ENCODE measurements at regions not wholly inside any gene's neighbourhood (a gene's known extent, or its start where the extent isn't known, plus 50 kb on each side); places are given as distances from the start of the nearest gene placed in this dataset.

- Histone ChIP-seq H3K56ac (ENCODE audit: low read length) (no peak overlapping the region), H2BK15ac (replicated peaks; ENCODE audit: low read depth) (no peak overlapping the region), H3K79me1 (ENCODE audit: low read length) (no peaks in the 10 kb centered on the region), H2BK5ac (ENCODE audit: low read length) (no peak overlapping the region), H3K4me2 (ENCODE audit: low read length) (no peak overlapping the region), H4K8ac (ENCODE audit: low read depth, low read length) (no peak overlapping the region), H3K4me1 (ENCODE audit: control insufficient read depth, low read depth, low read length) (no peaks in the 10 kb centered on the region), H3K18ac (ENCODE audit: low read length) (no peak overlapping the region), H3K27ac (ENCODE audit: low read depth, low read length) (no peak overlapping the region), H3K4ac (ENCODE audit: low read depth, low read length) (no peak overlapping the region), H3K23ac (ENCODE audit: low read length) (no peak overlapping the region), H3K36me3 (ENCODE audit: control insufficient read depth, insufficient read depth, low read length) (no peaks in the 10 kb centered on the region), H2AK5ac (ENCODE audit: low read length) (no peak overlapping the region), H3K4me3 (ENCODE audit: low read length) (no peak overlapping the region), H4K5ac (ENCODE audit: low read length) (no peak overlapping the region), H3K9ac (ENCODE audit: low read length) (no peak overlapping the region), H3K79me2 (ENCODE audit: control insufficient read depth, insufficient read depth, low read length) (no peaks in the 10 kb centered on the region), H2BK120ac (ENCODE audit: low read depth, low read length) (no peak overlapping the region), H3K27me3 (ENCODE audit: insufficient read depth, low read length, poor library complexity) (no peaks in the 10 kb centered on the region)
- no CpG with 5 or more reads among the region's 4 CpGs for WGBS (ENCODE audit: extremely low coverage, insufficient coverage, low lambda C conversion rate)
- no peak for DNase-seq
Measured at GRCh38 chr3:135393898-135394525, 571.5 kb upstream of the PPP2R3A start.

- Histone ChIP-seq H3K27ac (ENCODE audit: low read depth, low read length) (no peak overlapping the region), H3K79me1 (ENCODE audit: low read length) (no peaks in the 10 kb centered on the region), H3K4me1 (ENCODE audit: control insufficient read depth, low read depth, low read length) (no peaks in the 10 kb centered on the region), H2AK5ac (ENCODE audit: low read length) (no peak overlapping the region), H2BK5ac (ENCODE audit: low read length) (no peak overlapping the region), H3K4me2 (ENCODE audit: low read length) (no peak overlapping the region), H4K5ac (ENCODE audit: low read length) (no peak overlapping the region), H2BK15ac (replicated peaks; ENCODE audit: low read depth) (no peak overlapping the region), H2BK120ac (ENCODE audit: low read depth, low read length) (no peak overlapping the region), H3K56ac (ENCODE audit: low read length) (no peak overlapping the region), H3K9ac (ENCODE audit: low read length) (no peak overlapping the region), H3K36me3 (ENCODE audit: control insufficient read depth, insufficient read depth, low read length) (no peaks in the 10 kb centered on the region), H3K4me3 (ENCODE audit: low read length) (no peak overlapping the region), H4K8ac (ENCODE audit: low read depth, low read length) (no peak overlapping the region), H3K79me2 (ENCODE audit: control insufficient read depth, insufficient read depth, low read length) (no peaks in the 10 kb centered on the region), H3K23ac (ENCODE audit: low read length) (no peak overlapping the region), H3K27me3 (ENCODE audit: insufficient read depth, low read length, poor library complexity) (no peaks in the 10 kb centered on the region), H3K4ac (ENCODE audit: low read depth, low read length) (no peak overlapping the region), H3K18ac (ENCODE audit: low read length) (no peak overlapping the region)
- WGBS (ENCODE audit: extremely low coverage, insufficient coverage, low lambda C conversion rate), result no CpG with 5 or more reads among the region's 2 CpGs
- DNase-seq, result peak; percentile 56
Measured at GRCh38 chr3:135412475-135412874, 553.1 kb upstream of the PPP2R3A start.

- H3K4me3 ChIP-seq (ENCODE audit: low read length), result no peak overlapping the region
- no peaks in the 10 kb centered on the region for H3K79me2 ChIP-seq (ENCODE audit: control insufficient read depth, insufficient read depth, low read length)
- H2BK120ac ChIP-seq (ENCODE audit: low read depth, low read length), result no peak overlapping the region
- H3K4me2 ChIP-seq (ENCODE audit: low read length), result no peak overlapping the region
- no peak overlapping the region for H3K4ac ChIP-seq (ENCODE audit: low read depth, low read length)
- no peak overlapping the region for H3K9ac ChIP-seq (ENCODE audit: low read length)
- H2BK15ac ChIP-seq (replicated peaks; ENCODE audit: low read depth), result no peak overlapping the region
- H2BK5ac ChIP-seq (ENCODE audit: low read length), result no peak overlapping the region
- no CpG with 5 or more reads among the region's 2 CpGs for WGBS (ENCODE audit: extremely low coverage, insufficient coverage, low lambda C conversion rate)
- no peak overlapping the region for H3K56ac ChIP-seq (ENCODE audit: low read length)
- no peak overlapping the region for H2AK5ac ChIP-seq (ENCODE audit: low read length)
- no peaks in the 10 kb centered on the region for H3K79me1 ChIP-seq (ENCODE audit: low read length)
- no peak for DNase-seq
- no peak overlapping the region for H3K18ac ChIP-seq (ENCODE audit: low read length)
- H3K27ac ChIP-seq (ENCODE audit: low read depth, low read length), result no peak overlapping the region
- H3K27me3 ChIP-seq (ENCODE audit: insufficient read depth, low read length, poor library complexity), result no peaks in the 10 kb centered on the region
- H3K36me3 ChIP-seq (ENCODE audit: control insufficient read depth, insufficient read depth, low read length), result no peaks in the 10 kb centered on the region
- H3K23ac ChIP-seq (ENCODE audit: low read length), result no peak overlapping the region
- H4K8ac ChIP-seq (ENCODE audit: low read depth, low read length), result no peak overlapping the region
- H4K5ac ChIP-seq (ENCODE audit: low read length), result no peak overlapping the region
- H3K4me1 ChIP-seq (ENCODE audit: control insufficient read depth, low read depth, low read length), result no peaks in the 10 kb centered on the region
Measured at GRCh38 chr3:135416182-135416581, 549.3 kb upstream of the PPP2R3A start.

GRCh38 chr3:135419155-135419554 lies 546.4 kb upstream of the PPP2R3A start:
- H3K4me2 ChIP-seq (ENCODE audit: low read length), result no peak overlapping the region
- WGBS (ENCODE audit: extremely low coverage, insufficient coverage, low lambda C conversion rate), result no CpG with 5 or more reads among the region's 2 CpGs
- no peak for DNase-seq

GRCh38 chr3:135426508-135426907 lies 539.0 kb upstream of the PPP2R3A start:
- Histone ChIP-seq H3K79me2 (ENCODE audit: control insufficient read depth, insufficient read depth, low read length) (no peaks in the 10 kb centered on the region), H3K4me2 (ENCODE audit: low read length) (no peak overlapping the region), H3K79me1 (ENCODE audit: low read length) (no peaks in the 10 kb centered on the region), H2BK15ac (replicated peaks; ENCODE audit: low read depth) (no peak overlapping the region), H3K4me1 (ENCODE audit: control insufficient read depth, low read depth, low read length) (no peaks in the 10 kb centered on the region), H4K8ac (ENCODE audit: low read depth, low read length) (no peak overlapping the region), H2BK5ac (ENCODE audit: low read length) (no peak overlapping the region), H3K36me3 (ENCODE audit: control insufficient read depth, insufficient read depth, low read length) (no peaks in the 10 kb centered on the region), H3K56ac (ENCODE audit: low read length) (no peak overlapping the region), H4K5ac (ENCODE audit: low read length) (no peak overlapping the region), H3K23ac (ENCODE audit: low read length) (no peak overlapping the region), H3K27me3 (ENCODE audit: insufficient read depth, low read length, poor library complexity) (no peaks in the 10 kb centered on the region), H3K27ac (ENCODE audit: low read depth, low read length) (no peak overlapping the region), H2AK5ac (ENCODE audit: low read length) (no peak overlapping the region), H3K18ac (ENCODE audit: low read length) (no peak overlapping the region), H3K9ac (ENCODE audit: low read length) (no peak overlapping the region), H2BK120ac (ENCODE audit: low read depth, low read length) (no peak overlapping the region), H3K4me3 (ENCODE audit: low read length) (no peak overlapping the region), H3K4ac (ENCODE audit: low read depth, low read length) (no peak overlapping the region)
- no CpG with 5 or more reads among the region's 2 CpGs for WGBS (ENCODE audit: extremely low coverage, insufficient coverage, low lambda C conversion rate)
- no peak for DNase-seq

More at GRCh38 chr3:135419155-135419554, 546.4 kb upstream of the PPP2R3A start:
- no peaks in the 10 kb centered on the region for H3K36me3 ChIP-seq (ENCODE audit: control insufficient read depth, insufficient read depth, low read length)
- no peaks in the 10 kb centered on the region for H3K79me1 ChIP-seq (ENCODE audit: low read length)
- H3K4me1 ChIP-seq (ENCODE audit: control insufficient read depth, low read depth, low read length), result no peaks in the 10 kb centered on the region
- H2BK15ac ChIP-seq (replicated peaks; ENCODE audit: low read depth), result no peak overlapping the region
- no peak overlapping the region for H4K8ac ChIP-seq (ENCODE audit: low read depth, low read length)
- no peak overlapping the region for H3K4ac ChIP-seq (ENCODE audit: low read depth, low read length)
- H2BK120ac ChIP-seq (ENCODE audit: low read depth, low read length), result no peak overlapping the region
- no peak overlapping the region for H2AK5ac ChIP-seq (ENCODE audit: low read length)
- no peak overlapping the region for H3K27ac ChIP-seq (ENCODE audit: low read depth, low read length)
- H3K27me3 ChIP-seq (ENCODE audit: insufficient read depth, low read length, poor library complexity), result no peaks in the 10 kb centered on the region
- no peak overlapping the region for H2BK5ac ChIP-seq (ENCODE audit: low read length)
- no peak overlapping the region for H3K4me3 ChIP-seq (ENCODE audit: low read length)
- no peak overlapping the region for H3K18ac ChIP-seq (ENCODE audit: low read length)
- H3K56ac ChIP-seq (ENCODE audit: low read length), result no peak overlapping the region
- H4K5ac ChIP-seq (ENCODE audit: low read length), result no peak overlapping the region
- no peak overlapping the region for H3K23ac ChIP-seq (ENCODE audit: low read length)
- no peak overlapping the region for H3K9ac ChIP-seq (ENCODE audit: low read length)
- no peaks in the 10 kb centered on the region for H3K79me2 ChIP-seq (ENCODE audit: control insufficient read depth, insufficient read depth, low read length)

- H3K9ac ChIP-seq (ENCODE audit: low read length), result no peak overlapping the region
- H3K27ac ChIP-seq (ENCODE audit: low read depth, low read length), result no peak overlapping the region
- H3K4me1 ChIP-seq (ENCODE audit: control insufficient read depth, low read depth, low read length), result no peaks in the 10 kb centered on the region
- no peaks in the 10 kb centered on the region for H3K27me3 ChIP-seq (ENCODE audit: insufficient read depth, low read length, poor library complexity)
- H3K23ac ChIP-seq (ENCODE audit: low read length), result no peak overlapping the region
- no peak overlapping the region for H2BK5ac ChIP-seq (ENCODE audit: low read length)
- no peak overlapping the region for H3K4me3 ChIP-seq (ENCODE audit: low read length)
- no peak overlapping the region for H4K8ac ChIP-seq (ENCODE audit: low read depth, low read length)
- H3K18ac ChIP-seq (ENCODE audit: low read length), result no peak overlapping the region
- H3K36me3 ChIP-seq (ENCODE audit: control insufficient read depth, insufficient read depth, low read length), result no peaks in the 10 kb centered on the region
- H2BK120ac ChIP-seq (ENCODE audit: low read depth, low read length), result no peak overlapping the region
- no peak overlapping the region for H2AK5ac ChIP-seq (ENCODE audit: low read length)
- no CpG with 5 or more reads among the region's 2 CpGs for whole genome bisulfite sequencing (ENCODE audit: extremely low coverage, insufficient coverage, low lambda C conversion rate)
- H3K4ac ChIP-seq (ENCODE audit: low read depth, low read length), result no peak overlapping the region
- H3K4me2 ChIP-seq (ENCODE audit: low read length), result no peak overlapping the region
- H3K56ac ChIP-seq (ENCODE audit: low read length), result no peak overlapping the region
- H3K79me2 ChIP-seq (ENCODE audit: control insufficient read depth, insufficient read depth, low read length), result no peaks in the 10 kb centered on the region
- DNase-seq, result no peak
- H3K79me1 ChIP-seq (ENCODE audit: low read length), result no peaks in the 10 kb centered on the region
- H4K5ac ChIP-seq (ENCODE audit: low read length), result no peak overlapping the region
- no peak overlapping the region for H2BK15ac ChIP-seq (replicated peaks; ENCODE audit: low read depth)
Measured at GRCh38 chr3:135432402-135432801, 533.1 kb upstream of the PPP2R3A start.

Measured in mesendoderm (in vitro differentiated cells).